Pancreas (tissue), 10 donors: ENCODE measurements at regions not wholly inside any gene's neighbourhood (a gene's known extent, or its start where the extent isn't known, plus 50 kb on each side); places are given as distances from the start of the nearest gene placed in this dataset.
A peak's percentile ranks its signal among the peaks of the same experiment; 100 is the strongest.
"Not testable (repeated sequence)": the region's sequence is repeated elsewhere in the genome, so short reads cannot be mapped to it uniquely, and the experiment has no call there.

ENCODE experiments used
- ATAC-seq, 4 donors: fragments of 200-7000 bp; cut with Tn5 transposase; one replicate each; pipeline versions ENCODE4 v1.8.0 to v1.9.1; 2020; ENCODE audit warnings: mild to moderate bottlenecking in 4 of 4, moderate library complexity in 4 of 4
- DNase-seq, 6 donors: peaks; one replicate each; pipeline ENCODE4 v3.0.0-alpha.2; 2020
- FAIRE-seq: peaks from 2 replicates; lab custom pipeline; 2012; peaks lifted over from hg19 to GRCh38; lab: Jason Lieb, UNC
- H3K27ac ChIP-seq, 4 donors: fragments of 200-600 bp; sonication (generic); 1 replicate in 3 of 4; 2 replicates in 1 of 4; pipeline versions ENCODE4 v1.5.0 to v1.8.0; 2020
- H3K27me3 ChIP-seq, 4 donors: fragments of 200-600 bp; one replicate each; pipeline ENCODE4 v1.8.0; 2021
- H3K36me3 ChIP-seq, 3 donors: fragments of 200-600 bp; sonication (generic) in 1 of 3; one replicate each; pipeline versions ENCODE4 v1.5.0 to v1.8.0; 2020 to 2021
- H3K4me1 ChIP-seq, 3 donors: fragments of 200-600 bp; one replicate each; pipeline ENCODE4 v1.8.0; 2021
- H3K4me3 ChIP-seq, 4 donors: fragments of 200-600 bp; sonication (generic) in 2 of 4; one replicate each; pipeline versions ENCODE4 v1.5.0 to v1.8.0; 2020 to 2021
- H3K9me3 ChIP-seq, 4 donors: fragments of 200-600 bp; one replicate each; pipeline ENCODE4 v1.8.0; 2021
- WGBS, 2 donors: extraction: QIAGEN DNeasy Blood & Tissue Kit; methylation state at CpG; one replicate each; pipeline ENCODE4 v1.1.7; 2013; 5-methylcytosine and 5-hydroxymethylcytosine counted together
- intact Hi-C, 3 donors: fragments of 100-400 bp; cut with DNase I; formaldehyde crosslinking; loops; one replicate each; pipeline versions ENCODE4 v1.11.1 to v1.14.2; 2022
- TF ChIP-seq, protein P1 (sequence below), 4 donors: fragments of 200-600 bp; sonication (generic) in 3 of 4; IDR thresholded peaks; one replicate each; pipeline versions ENCODE4 v1.5.0 to v1.8.0; 2021; ENCODE audit warnings: antibody characterized with exemption in 4 of 4
- donor health status: healthy with polysubstance abuse.
- donor health status: DM: no; HTN: no; CAD: no; lungs with moderate emphysema.
- donor health status: DM: no; HTN: no; CAD: no.
- donor health status: control.
- donor health status: control.
- donor health status: Bipolar disorder and iron deficiency.
- donor health status: DM: yes; HTN: yes; CAD: no.
- donor health status: DM: no; HTN: no; CAD: no.
- donor health status: DM: no; HTN: no; CAD: no.
- donor health status: DM: yes; HTN: yes; CAD: no.

DNA sequence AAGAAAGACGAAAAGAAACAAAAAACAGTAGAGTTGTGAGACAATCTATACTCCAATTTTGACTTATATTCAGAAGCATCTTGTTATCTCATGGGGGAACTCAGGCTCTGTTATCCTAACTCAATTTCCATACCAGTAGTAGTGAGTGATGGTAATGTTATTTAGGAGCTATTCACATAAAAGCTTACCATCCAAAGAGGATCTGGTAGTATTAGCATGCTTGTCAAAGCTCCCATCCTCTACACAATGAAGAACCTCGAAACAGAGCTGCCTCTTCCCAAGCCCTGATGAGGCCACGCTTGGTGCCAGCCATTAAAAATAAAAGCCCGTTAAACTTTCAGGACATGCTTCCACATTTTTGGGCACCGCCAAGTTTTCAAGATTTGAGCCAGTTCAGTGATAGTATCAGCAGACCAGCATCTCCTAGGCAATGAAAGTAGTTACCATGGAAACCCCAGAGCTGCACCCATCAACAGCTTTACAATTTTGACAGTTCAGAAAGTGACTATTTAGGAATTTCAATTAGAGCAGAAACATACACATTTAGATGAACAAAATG, 173.3 kb downstream of the CD83 start:
- Histone ChIP-seq H3K9me3 (no peaks in the 10 kb centered on the region), H3K36me3 (no peaks in the 10 kb centered on the region), H3K4me1 (no peaks in the 10 kb centered on the region), H3K4me3 (no peak overlapping the region), H3K27me3 (no peaks in the 10 kb centered on the region), H3K27ac (no peak overlapping the region)
- WGBS, 2 donors: 90 to 92% methylated on average over 5 of the region's 5 CpGs
- TF ChIP-seq, protein P1, sequence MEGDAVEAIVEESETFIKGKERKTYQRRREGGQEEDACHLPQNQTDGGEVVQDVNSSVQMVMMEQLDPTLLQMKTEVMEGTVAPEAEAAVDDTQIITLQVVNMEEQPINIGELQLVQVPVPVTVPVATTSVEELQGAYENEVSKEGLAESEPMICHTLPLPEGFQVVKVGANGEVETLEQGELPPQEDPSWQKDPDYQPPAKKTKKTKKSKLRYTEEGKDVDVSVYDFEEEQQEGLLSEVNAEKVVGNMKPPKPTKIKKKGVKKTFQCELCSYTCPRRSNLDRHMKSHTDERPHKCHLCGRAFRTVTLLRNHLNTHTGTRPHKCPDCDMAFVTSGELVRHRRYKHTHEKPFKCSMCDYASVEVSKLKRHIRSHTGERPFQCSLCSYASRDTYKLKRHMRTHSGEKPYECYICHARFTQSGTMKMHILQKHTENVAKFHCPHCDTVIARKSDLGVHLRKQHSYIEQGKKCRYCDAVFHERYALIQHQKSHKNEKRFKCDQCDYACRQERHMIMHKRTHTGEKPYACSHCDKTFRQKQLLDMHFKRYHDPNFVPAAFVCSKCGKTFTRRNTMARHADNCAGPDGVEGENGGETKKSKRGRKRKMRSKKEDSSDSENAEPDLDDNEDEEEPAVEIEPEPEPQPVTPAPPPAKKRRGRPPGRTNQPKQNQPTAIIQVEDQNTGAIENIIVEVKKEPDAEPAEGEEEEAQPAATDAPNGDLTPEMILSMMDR (IDR thresholded peaks at IDR 0.05): no peak
- FAIRE-seq (no peak), ATAC-seq (no peak), DNase-seq (no peak)
- intact Hi-C loops: no loop called here

- intact Hi-C loops: no loop called here
- no peak for ATAC-seq
- no peaks in the 10 kb centered on the region for H3K27me3 ChIP-seq
- no peaks in the 10 kb centered on the region for H3K9me3 ChIP-seq
- 89 to 93% methylated on average over 3 of the region's 3 CpGs for WGBS, 2 donors
- TF ChIP-seq, protein P1 (IDR thresholded peaks at IDR 0.05): no peak
- FAIRE-seq: no peak
- no peak overlapping the region for H3K27ac ChIP-seq
- no peaks in the 10 kb centered on the region for H3K36me3 ChIP-seq
- H3K4me3 ChIP-seq: no peak overlapping the region
- no peaks in the 10 kb centered on the region for H3K4me1 ChIP-seq
- no peak for DNase-seq
Measured at GRCh38 chr6:14291331-14291730, 173.8 kb downstream of the CD83 start.

GRCh38 chr6:14292119-14292518, 174.5 kb downstream of the CD83 start:
- H3K4me3 ChIP-seq: no peak overlapping the region
- TF ChIP-seq, protein P1 (IDR thresholded peaks at IDR 0.05): no peak
- H3K9me3 ChIP-seq: no peaks in the 10 kb centered on the region
- no peaks in the 10 kb centered on the region for H3K36me3 ChIP-seq
- ATAC-seq (peak in 1 of 4 donors; percentile 19), FAIRE-seq (no peak), DNase-seq (no peak)
- no peak overlapping the region for H3K27ac ChIP-seq
- intact Hi-C loops: no loop called here
- H3K4me1 ChIP-seq: no peaks in the 10 kb centered on the region
- WGBS, 2 donors: 34 to 43% methylated on average over 3 of the region's 3 CpGs
- no peaks in the 10 kb centered on the region for H3K27me3 ChIP-seq

- no peak overlapping the region for H3K27ac ChIP-seq
- ATAC-seq: no peak
- no peak for DNase-seq
- no peaks in the 10 kb centered on the region for H3K9me3 ChIP-seq
- H3K4me3 ChIP-seq: no peak overlapping the region
- no peaks in the 10 kb centered on the region for H3K36me3 ChIP-seq
- H3K27me3 ChIP-seq: no peaks in the 10 kb centered on the region
- no peak for FAIRE-seq
- intact Hi-C loops: no loop called here
- 93 to 97% methylated on average over 4 of the region's 4 CpGs for WGBS, 2 donors
- no peaks in the 10 kb centered on the region for H3K4me1 ChIP-seq
- TF ChIP-seq, protein P1 (IDR thresholded peaks at IDR 0.05): no peak
Measured at GRCh38 chr6:14294270-14294951, 176.8 kb downstream of the CD83 start.

GRCh38 chr6:14296698-14297097, 179.1 kb downstream of the CD83 start:
- H3K4me3 ChIP-seq, H3K27me3 ChIP-seq, ATAC-seq, H3K27ac ChIP-seq, FAIRE-seq, DNase-seq, intact Hi-C loops, H3K9me3 ChIP-seq, H3K4me1 ChIP-seq, H3K36me3 ChIP-seq: not testable (repeated sequence)
- 89 to 94% methylated on average over 6 of the region's 6 CpGs for WGBS, 2 donors

DNA sequence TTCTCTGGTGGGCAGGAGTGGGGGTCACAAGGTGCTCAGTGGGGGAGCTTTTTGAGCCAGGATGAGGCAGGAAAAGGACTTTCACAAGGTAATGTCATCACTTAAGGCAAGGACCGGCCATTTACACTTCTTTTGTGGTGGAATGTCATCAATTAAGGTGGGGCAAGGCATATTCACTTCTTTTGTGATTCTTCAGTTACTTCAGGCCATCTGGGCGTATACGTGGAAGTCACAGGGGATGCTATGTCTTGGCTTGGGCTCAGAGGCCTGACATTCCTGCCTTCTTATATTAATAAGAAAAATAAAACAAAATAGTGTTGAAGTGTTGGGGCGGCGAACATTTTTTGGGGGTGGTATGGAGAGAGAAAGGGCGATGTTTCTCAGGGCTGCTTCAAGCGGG, 179.5 kb downstream of the CD83 start:
- ATAC-seq, H3K27ac ChIP-seq, FAIRE-seq, DNase-seq, intact Hi-C loops, H3K27me3 ChIP-seq, H3K9me3 ChIP-seq, H3K36me3 ChIP-seq, H3K4me3 ChIP-seq, H3K4me1 ChIP-seq: not testable (repeated sequence)
- WGBS, 2 donors: 96 to 97% methylated on average over 7 of the region's 7 CpGs

DNA sequence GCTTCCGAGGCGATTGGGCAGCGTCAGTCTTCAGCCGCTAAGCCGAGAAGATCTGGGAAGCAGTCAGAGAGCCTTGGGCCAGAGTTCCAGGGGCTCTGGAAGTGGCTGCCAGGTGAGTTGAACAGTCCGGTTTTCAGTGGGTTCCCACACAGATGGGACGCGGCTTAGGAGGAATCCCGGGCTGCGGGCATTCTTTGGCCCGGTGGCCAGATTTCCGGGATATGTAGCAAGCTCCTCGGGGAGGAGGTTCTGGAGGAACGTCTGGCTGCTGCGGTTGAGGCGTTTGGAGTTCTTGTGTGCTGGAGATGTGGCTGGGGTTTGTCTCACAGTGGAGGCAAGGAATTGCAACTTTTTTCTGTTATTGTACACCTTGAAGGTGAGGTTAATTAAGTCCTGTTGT, 182.6 kb downstream of the CD83 start:
- FAIRE-seq, H3K4me3 ChIP-seq, ATAC-seq, H3K9me3 ChIP-seq, H3K4me1 ChIP-seq, intact Hi-C loops, DNase-seq, H3K27ac ChIP-seq, H3K27me3 ChIP-seq, H3K36me3 ChIP-seq: not testable (repeated sequence)
- WGBS, 2 donors: 88 to 90% methylated on average over 16 of the region's 16 CpGs

DNA sequence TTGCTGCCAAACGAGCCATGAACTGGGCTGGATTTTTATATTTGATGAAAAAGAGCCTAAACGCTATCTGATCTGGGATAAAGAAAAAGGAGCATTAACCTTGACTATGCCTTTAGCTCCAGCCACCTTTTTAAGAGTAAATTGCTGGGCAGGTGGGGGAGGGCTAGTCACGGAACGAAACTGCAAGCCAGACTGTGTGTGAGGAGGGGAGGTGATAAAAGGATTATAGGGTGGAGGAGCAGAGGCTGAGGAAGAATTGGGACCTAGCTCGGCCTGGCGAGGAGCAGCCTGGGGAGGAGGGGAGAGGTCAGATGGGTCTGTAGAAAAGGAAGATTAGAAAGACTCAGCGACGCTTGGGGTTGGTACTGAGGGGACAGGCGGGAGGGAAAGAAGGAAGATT, 183.1 kb downstream of the CD83 start:
- H3K4me1 ChIP-seq, H3K9me3 ChIP-seq, H3K27ac ChIP-seq, DNase-seq, H3K36me3 ChIP-seq, H3K4me3 ChIP-seq, FAIRE-seq, ATAC-seq, H3K27me3 ChIP-seq, intact Hi-C loops: not testable (repeated sequence)
- whole genome bisulfite sequencing, 2 donors: 83 to 89% methylated on average over 3 to 5 of the region's 9 CpGs
